A204.1 (cell line): ENCODE measurements at regions not wholly inside any gene's neighbourhood (a gene's known extent, or its start where the extent isn't known, plus 50 kb on each side); places are given as distances from the start of the nearest gene placed in this dataset.

ENCODE experiments used
- FAIRE-seq: peaks from 2 replicates; lab custom pipeline; 2012; peaks lifted over from hg19 to GRCh38; lab: Jason Lieb, UNC

DNA sequence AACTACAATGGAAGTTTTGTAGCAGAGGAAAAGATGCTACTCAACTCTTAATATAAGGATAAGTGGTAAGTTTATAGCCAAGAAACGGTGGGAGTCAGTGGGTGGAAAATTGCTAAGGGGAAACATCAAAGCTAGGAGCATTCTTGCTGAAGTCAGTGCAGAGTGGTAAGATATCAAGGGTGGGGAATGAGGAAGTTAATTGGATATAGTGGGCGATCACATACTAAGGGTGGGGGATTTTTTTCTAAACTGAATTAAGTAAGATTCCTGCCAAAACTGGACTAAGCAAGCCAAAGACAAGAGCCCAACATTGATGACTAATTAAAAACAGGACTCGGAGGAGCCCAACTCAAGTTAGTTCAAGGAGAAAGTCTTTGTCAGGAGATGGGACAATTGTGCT, 525.4 kb downstream of the CCDC85A start:
- no peak for FAIRE-seq

DNA sequence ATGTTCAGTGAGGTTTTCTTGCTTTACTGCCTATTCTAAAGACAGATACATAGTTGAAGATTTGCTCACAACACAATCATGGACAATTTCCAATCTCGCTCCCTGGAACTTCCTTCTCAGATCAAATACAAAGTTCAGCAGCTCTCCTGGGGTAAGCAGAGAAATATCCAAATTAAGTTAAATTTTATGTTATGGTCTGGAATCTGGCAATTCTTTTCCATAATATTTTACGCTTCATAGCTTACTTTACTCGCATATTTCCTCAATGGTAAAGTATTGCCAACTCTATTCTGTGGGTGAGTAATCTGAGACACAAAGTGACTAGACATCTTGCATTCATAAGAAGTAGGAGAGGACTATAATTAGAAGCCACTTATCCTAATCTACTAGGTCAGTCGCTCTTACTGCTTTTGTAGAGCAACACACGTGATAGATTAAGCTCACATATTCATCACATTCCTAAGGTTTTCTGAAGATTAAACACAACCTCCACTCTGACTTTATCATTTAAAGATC, 529.4 kb downstream of the CCDC85A start:
- FAIRE-seq = no peak

- no peak for FAIRE-seq
These were observed 530.2 kb downstream of the CCDC85A start for GRCh38 chr2:56713978-56714377.

GRCh38 chr2:56714400-56714799, 530.6 kb downstream of the CCDC85A start:
- FAIRE-seq = no peak

DNA sequence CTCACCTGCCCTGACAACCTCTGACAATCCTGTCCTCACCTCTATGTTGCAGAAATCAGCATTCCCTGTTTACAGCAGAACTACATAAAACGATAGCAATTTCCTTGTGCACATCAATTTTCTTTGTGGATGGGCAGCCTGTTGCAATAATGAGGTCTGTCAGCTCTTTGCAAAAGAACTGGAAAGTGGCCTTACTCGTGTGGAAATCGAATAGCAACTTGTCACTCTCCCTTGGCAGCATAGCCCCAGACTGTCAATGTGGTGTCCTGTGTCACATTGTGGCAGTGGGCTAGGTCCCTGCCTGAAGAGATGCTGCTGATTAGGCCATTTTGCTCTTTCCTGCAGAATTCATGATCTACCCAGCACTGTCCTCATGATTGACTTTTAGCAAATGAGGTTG, 531.9 kb downstream of the CCDC85A start:
- no peak for FAIRE-seq

- FAIRE-seq = no peak
These were observed 534.6 kb downstream of the CCDC85A start for GRCh38 chr2:56718413-56718812.

- no peak for FAIRE-seq
These were observed 545.4 kb downstream of the CCDC85A start for GRCh38 chr2:56729212-56729611.

GRCh38 chr2:56732946-56733345, 549.2 kb downstream of the CCDC85A start:
- FAIRE-seq = no peak

- no peak for FAIRE-seq
These were observed 555.6 kb downstream of the CCDC85A start for GRCh38 chr2:56739413-56739812.

GRCh38 chr2:56741601-56742102, 557.9 kb downstream of the CCDC85A start:
- FAIRE-seq = no peak

DNA sequence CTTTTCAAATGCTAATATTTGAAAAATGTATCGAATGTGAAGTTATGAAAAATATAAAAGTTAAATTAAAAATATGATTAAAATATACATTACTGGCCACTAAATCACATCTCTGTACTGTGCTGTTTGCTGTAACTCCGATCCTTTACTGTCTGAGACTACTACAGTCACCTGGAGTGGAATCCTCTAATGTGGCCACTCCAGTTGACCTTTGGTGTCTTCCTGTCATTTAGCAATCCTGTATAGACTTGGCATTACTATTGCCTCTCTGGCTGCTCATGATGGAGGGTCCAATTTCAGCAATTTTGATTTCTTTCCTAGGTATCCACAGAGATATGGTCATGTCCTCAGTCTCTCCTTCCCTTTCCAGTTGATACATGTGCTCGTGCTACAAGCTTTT, 560.0 kb downstream of the CCDC85A start:
- no peak for FAIRE-seq

- peak; percentile 32 for FAIRE-seq
These were observed 565.5 kb downstream of the CCDC85A start for GRCh38 chr2:56749152-56749752.

DNA sequence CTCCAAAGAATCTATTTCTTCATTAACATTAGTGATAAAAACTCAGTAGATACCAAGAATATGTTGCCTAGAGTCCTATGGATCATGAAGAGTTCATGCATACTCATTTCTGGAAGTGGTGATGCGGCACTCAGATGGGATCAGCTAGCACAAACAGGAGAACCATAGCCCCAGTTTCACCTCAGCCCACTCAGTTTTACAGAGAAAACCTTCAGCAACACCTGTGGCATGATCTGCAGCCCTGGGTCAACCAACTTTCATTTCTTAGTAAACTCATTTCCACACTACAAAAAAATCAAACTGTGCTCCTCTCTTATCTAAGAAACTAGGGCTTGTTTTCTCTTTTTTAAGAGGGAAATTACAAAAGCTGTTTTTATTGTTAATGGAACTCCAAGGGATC, 569.4 kb downstream of the CCDC85A start:
- FAIRE-seq = no peak

- no peak for FAIRE-seq
These were observed 570.4 kb downstream of the CCDC85A start for GRCh38 chr2:56754066-56754615.

GRCh38 chr2:56754627-56755026, 570.8 kb downstream of the CCDC85A start:
- FAIRE-seq = no peak

DNA sequence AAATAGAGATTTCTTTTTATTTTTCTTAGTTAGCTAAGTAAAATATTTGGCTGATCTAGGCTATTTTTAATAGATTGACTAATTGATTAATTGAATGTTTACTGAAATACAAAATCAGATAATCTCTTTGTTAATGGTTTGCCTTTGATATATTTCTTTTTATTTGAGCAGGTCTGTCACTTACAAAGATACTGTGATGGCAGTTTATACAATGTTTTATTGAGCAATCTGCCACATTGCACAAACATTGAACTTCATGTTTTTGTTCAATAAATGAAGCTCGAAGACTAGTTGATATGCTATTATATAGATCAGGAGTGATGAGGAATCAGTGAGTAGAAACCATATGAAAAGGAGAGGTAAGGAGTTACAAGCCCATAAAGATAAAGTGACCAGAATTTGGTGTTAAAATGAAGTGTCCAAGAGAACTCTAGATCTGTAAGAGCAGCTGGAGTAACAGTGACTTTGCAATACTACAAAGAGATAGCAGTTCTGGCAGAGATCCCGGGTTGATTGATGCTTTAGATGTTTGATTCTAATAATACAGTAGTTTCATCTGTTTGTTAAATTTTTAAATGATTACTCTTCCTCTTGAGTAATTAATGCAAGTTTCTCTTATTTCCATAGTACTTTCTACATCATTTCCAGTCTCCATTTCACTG, 574.2 kb downstream of the CCDC85A start:
- FAIRE-seq = no peak

- no peak for FAIRE-seq
These were observed 579.9 kb downstream of the CCDC85A start for GRCh38 chr2:56763683-56764082.

DNA sequence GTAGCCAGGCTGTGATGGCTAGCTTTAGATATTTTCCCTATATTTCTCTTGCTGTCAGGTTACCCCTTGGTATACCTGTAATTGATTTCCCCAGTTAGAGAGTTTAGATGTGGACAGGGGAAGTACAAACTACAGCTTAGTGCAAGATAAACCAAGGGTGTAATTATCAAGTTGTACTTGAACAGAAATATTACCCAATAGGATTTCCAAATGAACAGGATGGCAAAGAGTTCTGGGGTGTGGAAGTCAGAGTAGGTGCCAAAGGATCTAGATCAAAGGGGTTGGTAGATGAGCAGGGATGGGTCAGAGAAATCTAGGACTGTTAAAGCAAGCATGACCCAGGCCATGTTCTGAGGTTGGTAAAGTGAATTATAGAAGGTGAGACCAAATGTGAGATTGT, 585.2 kb downstream of the CCDC85A start:
- FAIRE-seq = no peak

DNA sequence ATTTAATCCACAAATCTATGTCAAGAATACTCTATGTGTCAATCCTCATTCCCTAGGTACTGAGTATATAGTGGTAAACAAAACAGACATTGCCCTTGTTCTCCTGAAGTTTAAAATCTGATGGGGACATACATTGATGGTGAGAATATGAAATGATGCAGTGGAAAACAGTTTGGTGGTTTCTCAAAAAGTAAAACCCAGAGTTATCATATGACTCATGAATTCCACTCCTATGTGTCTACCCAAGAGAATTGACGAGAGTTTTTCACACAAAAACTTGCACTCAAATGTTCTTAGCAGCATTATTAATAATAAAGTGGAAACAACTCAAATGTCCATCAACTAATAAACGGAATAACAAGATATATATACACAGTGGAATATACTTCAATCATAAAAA, 586.7 kb downstream of the CCDC85A start:
- no peak for FAIRE-seq

DNA sequence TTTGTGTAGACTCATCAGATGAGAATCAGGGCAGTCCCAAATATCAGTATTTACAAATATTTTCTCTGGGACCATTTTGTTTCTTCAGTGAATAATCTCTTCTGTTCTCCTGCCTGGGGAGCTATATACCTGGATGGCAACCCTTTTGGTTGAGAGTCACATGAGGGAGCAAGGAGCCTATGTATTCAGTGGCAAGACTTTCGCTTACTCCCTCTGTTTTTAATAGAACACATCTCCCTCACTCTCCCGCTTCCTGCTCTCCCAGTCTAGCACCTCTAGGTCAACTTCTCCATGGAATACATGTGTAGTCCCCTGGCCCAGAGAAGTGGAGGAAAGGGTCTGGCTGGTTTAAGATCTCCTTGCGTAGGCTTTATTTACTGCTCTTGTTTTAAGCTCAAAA, 600.3 kb downstream of the CCDC85A start:
- FAIRE-seq = no peak

- FAIRE-seq = no peak
These were observed 617.4 kb downstream of the CCDC85A start for GRCh38 chr2:56801214-56801613.

DNA sequence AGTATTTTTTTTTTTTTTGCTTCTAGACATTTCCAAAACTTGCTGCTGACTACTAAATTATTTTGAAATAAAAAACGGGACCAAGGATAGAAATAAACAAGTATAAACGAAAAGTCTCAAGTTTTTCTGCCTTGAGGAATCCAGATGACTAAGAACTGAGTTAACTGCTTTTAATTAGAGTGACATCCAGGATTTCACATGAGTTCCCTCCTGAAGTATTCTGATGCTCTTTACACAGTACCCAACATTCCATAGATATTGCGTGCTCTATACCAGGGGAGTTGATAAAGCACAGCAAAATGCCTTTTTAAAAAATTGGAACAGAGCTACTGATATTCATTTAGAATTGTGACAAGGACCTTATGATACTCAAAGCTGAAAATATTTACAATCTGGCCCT, 618.0 kb downstream of the CCDC85A start:
- FAIRE-seq = no peak

DNA sequence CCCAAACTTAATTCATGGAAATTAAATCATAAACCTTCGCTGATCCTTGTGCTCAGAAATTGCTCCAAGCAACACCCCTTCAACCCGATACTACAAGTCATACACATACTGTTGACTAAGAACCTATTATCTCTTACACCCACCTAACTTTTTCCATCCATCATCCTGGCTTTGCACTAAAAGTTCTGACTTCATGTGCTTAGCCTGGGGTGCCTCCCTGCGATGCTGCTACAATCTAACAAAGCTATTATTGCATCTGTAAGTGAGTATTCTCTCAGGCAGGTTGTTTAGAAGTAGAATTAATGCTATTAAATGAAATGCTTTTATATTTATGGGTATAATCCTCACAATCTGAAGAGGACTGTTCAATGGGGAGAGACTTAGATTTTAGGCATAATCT, 619.8 kb downstream of the CCDC85A start:
- no peak for FAIRE-seq

DNA sequence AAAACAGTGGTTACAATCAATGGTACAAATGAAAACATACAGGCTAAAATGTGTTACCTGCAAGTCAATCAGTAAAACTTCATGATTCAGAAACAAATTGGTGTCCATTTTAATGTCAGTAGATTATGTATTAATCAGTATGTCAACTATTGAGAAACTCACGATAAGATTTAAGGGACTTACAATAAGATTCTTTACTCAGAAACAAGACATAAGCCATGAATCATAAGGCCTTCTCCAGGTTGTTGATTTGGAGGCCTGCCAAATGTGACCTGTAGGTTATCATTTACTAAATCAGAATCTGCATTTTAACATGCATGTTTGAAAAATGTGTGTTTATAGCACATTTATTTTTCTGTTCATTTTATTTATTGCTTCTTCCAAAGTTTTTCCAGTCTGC, 623.1 kb downstream of the CCDC85A start:
- FAIRE-seq = no peak
